Uterus (tissue), 2 donors: ENCODE measurements at regions not wholly inside any gene's neighbourhood (a gene's known extent, or its start where the extent isn't known, plus 50 kb on each side); places are given as distances from the start of the nearest gene placed in this dataset.

Experiments used
- CTCF ChIP-seq, 4 experiments: fragments of 200-600 bp in 2 of 4; fragments of 450-650 bp in 2 of 4; sonication (generic) in 2 of 4; IDR thresholded peaks; one replicate each; pipeline ENCODE4 v1.5.1; 2016 to 2019; ENCODE audit warnings: antibody characterized with exemption in 4 of 4, mild to moderate bottlenecking in 2 of 4, moderate library complexity in 1 of 4
- POLR2A ChIP-seq, 2 donors: fragments of 450-650 bp; IDR thresholded peaks; one replicate each; pipeline ENCODE4 v1.6.1; 2016; ENCODE audit warnings: antibody characterized with exemption in 2 of 2, mild to moderate bottlenecking in 1 of 2, moderate library complexity in 1 of 2

GRCh38 chr1:239575113-239575512, 188.7 kb downstream of the CHRM3 start:
- TF ChIP-seq CTCF (IDR thresholded peaks at IDR 0.05) (no peak), POLR2A (IDR thresholded peaks at IDR 0.05) (no peak)
